Esophagus squamous epithelium (tissue), 5 donors: ENCODE measurements at regions not wholly inside any gene's neighbourhood (a gene's known extent, or its start where the extent isn't known, plus 50 kb on each side); places are given as distances from the start of the nearest gene placed in this dataset.

Experiments
- DNase-seq: peaks from one replicate; lab custom pipeline; 2025; lab: John Stamatoyannopoulos, UW
- H3K27ac ChIP-seq, 4 donors: fragments of 200-600 bp; sonication (generic); one replicate each; pipeline ENCODE4 v1.5.1; 2016 to 2019; ENCODE audit warnings: mild to moderate bottlenecking in 1 of 4
- H3K27me3 ChIP-seq, 4 donors: fragments of 200-600 bp; sonication (generic); 1 replicate in 3 of 4; 2 replicates in 1 of 4; pipeline versions ENCODE4 v1.5.1 to v1.6.0; 2017 to 2021; ENCODE audit warnings: antibody characterized with exemption in 1 of 4
- H3K36me3 ChIP-seq, 3 donors: fragments of 200-600 bp; sonication (generic); one replicate each; pipeline ENCODE4 v1.5.1; 2016 to 2019
- H3K4me1 ChIP-seq, 3 donors: fragments of 200-600 bp; sonication (generic); one replicate each; pipeline ENCODE4 v1.5.1; 2017 to 2019
- H3K4me3 ChIP-seq, 4 donors: fragments of 200-600 bp; sonication (generic); 1 replicate in 3 of 4; 2 replicates in 1 of 4; pipeline ENCODE4 v1.5.1; 2016 to 2019; ENCODE audit warnings: mild to moderate bottlenecking in 2 of 4, moderate library complexity in 1 of 4
- H3K9me3 ChIP-seq, 3 donors: fragments of 200-600 bp; sonication (generic); one replicate each; pipeline ENCODE4 v1.5.1; 2016 to 2019
- CTCF ChIP-seq, 6 experiments: fragments of 450-650 bp in 4 of 6; fragments of 200-600 bp in 2 of 6; sonication (generic) in 2 of 6; IDR thresholded peaks; one replicate each; pipeline ENCODE4 v1.5.1; 2016 to 2019; ENCODE audit warnings: antibody characterized with exemption in 6 of 6, mild to moderate bottlenecking in 4 of 6, moderate library complexity in 4 of 6
- POLR2A ChIP-seq, 4 donors: fragments of 450-650 bp; IDR thresholded peaks; one replicate each; pipeline ENCODE4 v1.6.1; 2017; ENCODE audit warnings: antibody characterized with exemption in 4 of 4, mild to moderate bottlenecking in 4 of 4, moderate library complexity in 3 of 4
- WGBS, 2 donors: methylation state at CpG; one replicate each; pipeline ENCODE4 v1.1.5; 2018; 5-methylcytosine and 5-hydroxymethylcytosine counted together
- intact Hi-C: fragments of 100-400 bp; cut with DNase I; formaldehyde crosslinking; loops from one replicate; pipeline ENCODE4 v1.15.0; 2022
- donor health status: DM: yes; HTN: yes; CAD: no.

DNA sequence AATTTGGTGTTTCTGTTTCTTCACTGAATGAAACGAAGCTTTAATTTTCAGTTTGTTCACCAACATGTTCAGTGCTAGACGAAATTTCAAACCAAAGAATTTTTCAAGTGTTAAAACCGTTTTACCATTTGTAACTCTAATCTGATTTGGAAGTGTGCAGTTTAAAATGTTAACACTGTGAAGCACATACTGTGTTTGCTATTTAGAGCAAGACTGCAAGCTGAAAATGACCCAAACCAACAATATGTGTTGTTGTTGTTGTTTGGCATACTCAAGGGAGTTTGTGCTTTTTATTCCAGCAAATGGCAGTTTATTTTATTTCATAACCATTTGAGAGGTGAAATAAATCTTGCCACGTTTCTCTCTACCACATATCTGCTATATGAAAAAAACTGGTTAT lies 128.4 kb upstream of the CDH7 start:
- TF ChIP-seq CTCF (IDR thresholded peaks at IDR 0.05), result no peak
- no peak for TF ChIP-seq POLR2A (IDR thresholded peaks at IDR 0.05)
- DNase-seq, result no peak
- no peak overlapping the region for H3K27ac ChIP-seq
- no peaks in the 10 kb centered on the region for H3K27me3 ChIP-seq
- H3K4me3 ChIP-seq, result no peak overlapping the region
- no peaks in the 10 kb centered on the region for H3K36me3 ChIP-seq
- WGBS, 2 donors, result 40 to 51% methylated on average over 4 of the region's 4 CpGs
- intact Hi-C loops, result no loop called here
- H3K4me1 ChIP-seq, result no peaks in the 10 kb centered on the region
- peaks cover 0 to 6% (median 0%) of the 10 kb centered on the region in 3 donors for H3K9me3 ChIP-seq

- H3K9me3 ChIP-seq, result peaks cover 0 to 6% (median 0%) of the 10 kb centered on the region in 3 donors
- H3K27ac ChIP-seq, result no peak overlapping the region
- no peaks in the 10 kb centered on the region for H3K27me3 ChIP-seq
- TF ChIP-seq POLR2A (IDR thresholded peaks at IDR 0.05) (no peak), CTCF (IDR thresholded peaks at IDR 0.05) (no peak)
- no peaks in the 10 kb centered on the region for H3K36me3 ChIP-seq
- no peak overlapping the region for H3K4me3 ChIP-seq
- WGBS, 2 donors, result 84 to 92% methylated on average over 6 to 7 of the region's 9 CpGs
- H3K4me1 ChIP-seq, result no peaks in the 10 kb centered on the region
- intact Hi-C loops, result no loop called here
- no peak for DNase-seq
These were observed 130.6 kb upstream of the CDH7 start for GRCh38 chr18:65620076-65620696.

- Histone ChIP-seq H3K36me3 (no peaks in the 10 kb centered on the region), H3K9me3 (peaks cover 0 to 12% (median 0%) of the 10 kb centered on the region in 3 donors), H3K27ac (no peak overlapping the region), H3K27me3 (no peaks in the 10 kb centered on the region), H3K4me1 (no peaks in the 10 kb centered on the region), H3K4me3 (no peak overlapping the region)
- TF ChIP-seq POLR2A (IDR thresholded peaks at IDR 0.05) (no peak), CTCF (IDR thresholded peaks at IDR 0.05) (no peak)
- 39 to 58% methylated on average over 3 of the region's 3 CpGs for WGBS, 2 donors
- DNase-seq, result no peak
- intact Hi-C loops, result no loop called here
These were observed 139.9 kb upstream of the CDH7 start for GRCh38 chr18:65610939-65611338.

- 67 to 74% methylated on average over 1 of the region's 1 CpG for WGBS, 2 donors
- Histone ChIP-seq H3K4me1 (no peaks in the 10 kb centered on the region), H3K27me3 (no peaks in the 10 kb centered on the region), H3K36me3 (no peaks in the 10 kb centered on the region), H3K9me3 (peaks cover 0 to 12% (median 0%) of the 10 kb centered on the region in 3 donors), H3K27ac (no peak overlapping the region), H3K4me3 (no peak overlapping the region)
- intact Hi-C loops, result no loop called here
- no peak for TF ChIP-seq POLR2A (IDR thresholded peaks at IDR 0.05)
- no peak for TF ChIP-seq CTCF (IDR thresholded peaks at IDR 0.05)
- DNase-seq, result no peak
These were observed 142.3 kb upstream of the CDH7 start for GRCh38 chr18:65608471-65608870.

- WGBS, 2 donors, result 83 to 94% methylated on average over 3 of the region's 3 CpGs
- no peak overlapping the region for H3K27ac ChIP-seq
- no peak overlapping the region for H3K4me3 ChIP-seq
- H3K27me3 ChIP-seq, result no peaks in the 10 kb centered on the region
- peaks cover 0 to 12% (median 0%) of the 10 kb centered on the region in 3 donors for H3K9me3 ChIP-seq
- intact Hi-C loops, result no loop called here
- DNase-seq, result no peak
- H3K4me1 ChIP-seq, result no peaks in the 10 kb centered on the region
- TF ChIP-seq CTCF (IDR thresholded peaks at IDR 0.05) (no peak), POLR2A (IDR thresholded peaks at IDR 0.05) (no peak)
- no peaks in the 10 kb centered on the region for H3K36me3 ChIP-seq
These were observed 143.7 kb upstream of the CDH7 start for GRCh38 chr18:65607161-65607560.
